ENCODE measurements at regions not wholly inside any gene's neighbourhood (a gene's known extent, or its start where the extent isn't known, plus 50 kb on each side); places are given as distances from the start of the nearest gene placed in this dataset.
"Not testable (repeated sequence)": the region's sequence is repeated elsewhere in the genome, so short reads cannot be mapped to it uniquely, and the experiment has no call there.

DNA sequence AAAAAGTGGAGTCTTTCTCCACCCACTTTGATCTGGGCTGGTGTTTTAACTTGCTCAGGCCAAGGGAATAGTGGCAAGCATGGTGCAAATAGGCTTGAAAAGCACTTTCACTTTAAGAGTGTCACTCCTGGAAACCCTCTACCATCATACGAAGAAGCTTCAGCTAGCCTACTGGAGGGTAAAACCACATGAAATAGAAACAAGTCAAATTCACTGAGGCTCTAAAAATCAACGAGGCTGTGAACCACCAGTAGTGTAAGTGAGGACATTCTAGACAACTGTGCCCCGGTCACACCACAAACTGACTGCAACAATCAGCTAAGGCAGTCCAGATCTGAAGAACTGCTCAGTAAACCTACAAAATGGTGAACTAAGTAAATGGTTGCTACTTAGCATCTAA lies 2366.3 kb upstream of the C9orf72 start:
- no peak for DNase-seq

DNA sequence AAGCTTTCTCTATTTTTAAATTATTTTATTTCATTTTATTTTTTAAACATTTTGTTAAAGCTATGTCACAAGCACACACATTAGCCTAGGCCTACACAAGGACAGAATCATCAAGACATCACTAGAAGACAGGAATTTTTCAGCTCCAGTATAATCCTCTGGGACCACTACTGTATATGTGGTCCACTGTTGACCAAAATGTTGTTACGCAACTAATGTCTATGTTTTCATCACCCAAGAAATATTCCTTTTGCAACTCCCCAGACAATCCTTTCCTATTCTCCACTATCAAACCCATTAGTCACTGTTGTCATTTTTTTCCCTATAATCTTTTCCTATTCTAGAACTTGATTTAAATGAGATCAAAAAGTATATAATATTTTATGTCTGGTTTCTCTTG lies 2371.7 kb upstream of the C9orf72 start:
- DNase-seq = no peak

DNA sequence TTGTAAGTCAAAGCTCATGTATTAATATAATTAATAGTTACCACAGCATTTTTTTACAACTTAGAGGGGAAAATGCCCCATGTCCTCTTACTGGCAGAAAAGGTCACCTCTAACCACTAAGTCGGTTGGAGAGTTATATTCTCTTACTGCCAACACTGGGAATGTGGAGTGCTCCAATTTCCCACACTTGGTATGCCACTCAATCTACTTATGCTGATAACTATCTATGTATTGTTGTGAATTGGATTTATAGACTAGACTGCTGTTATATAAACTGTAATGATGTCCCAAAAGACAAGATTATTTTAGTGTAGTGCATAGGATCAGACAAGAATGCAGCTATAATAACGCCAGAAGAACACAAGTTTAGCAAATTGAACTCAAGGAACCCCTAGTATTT lies 2385.2 kb upstream of the C9orf72 start:
- no peak for DNase-seq

DNA sequence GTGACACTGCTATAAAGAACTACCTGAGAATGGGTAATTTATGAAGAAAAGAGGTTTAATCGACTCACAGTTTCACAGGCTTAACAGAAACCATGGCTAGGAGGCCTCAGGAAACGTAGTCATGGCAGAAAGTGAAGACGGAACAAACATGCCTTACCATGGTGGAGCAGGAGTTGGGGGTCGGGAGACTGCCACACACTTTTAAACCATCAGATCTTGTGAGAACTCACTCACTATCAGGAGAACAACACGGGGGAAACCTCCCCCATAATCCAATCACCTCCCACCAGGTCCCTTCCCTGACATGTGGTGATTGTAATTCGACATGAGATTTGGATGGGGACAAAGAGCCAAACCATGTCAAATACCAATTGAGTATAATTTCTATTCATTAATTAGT lies 2392.6 kb upstream of the C9orf72 start:
- DNase-seq = no peak

- DNase-seq = no peak
Observed at GRCh38 chr9:29966247-29966646, 2393.0 kb upstream of the C9orf72 start.

GRCh38 chr9:29968831-29969230 lies 2395.6 kb upstream of the C9orf72 start:
- no peak for DNase-seq

GRCh38 chr9:29969408-29969807 lies 2396.1 kb upstream of the C9orf72 start:
- no peak for DNase-seq

DNA sequence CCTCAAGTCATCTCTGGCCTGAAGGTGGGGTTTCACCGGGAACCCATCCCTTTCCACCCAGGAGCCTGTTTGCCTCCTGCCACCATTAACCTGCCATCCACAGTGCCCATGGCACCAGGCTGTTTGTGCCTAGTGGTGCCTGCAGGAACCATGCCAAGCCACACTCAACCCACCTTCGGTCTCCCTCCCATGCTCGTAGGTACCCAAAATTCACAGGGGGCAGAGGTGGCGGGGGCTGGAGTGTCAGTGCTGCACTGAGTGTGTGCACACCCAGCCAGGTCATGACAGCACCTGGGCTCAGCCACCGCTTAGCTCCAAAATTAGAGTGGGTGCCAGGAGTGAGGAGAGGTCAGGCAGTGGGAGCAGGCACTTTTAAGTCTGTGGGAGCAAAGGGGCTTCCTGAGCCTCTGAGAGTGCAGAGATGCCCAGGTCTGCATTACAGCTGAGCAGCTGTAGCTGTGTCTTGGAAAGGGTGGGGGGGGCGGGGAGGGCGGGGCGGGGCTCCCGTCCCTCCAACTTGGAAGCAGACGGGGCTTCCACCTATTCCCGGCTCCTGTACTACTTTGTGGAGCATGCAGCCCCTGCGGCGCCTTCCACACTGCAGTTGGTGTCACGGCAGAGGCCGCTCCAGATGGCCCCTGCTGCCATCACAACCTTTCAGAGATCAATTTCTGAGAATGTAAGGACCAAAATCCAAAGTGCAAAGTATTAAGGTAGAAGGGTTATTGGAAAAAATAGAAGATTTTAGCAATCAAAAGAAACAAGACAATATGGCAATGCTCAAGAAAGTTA lies 2396.8 kb upstream of the C9orf72 start:
- no peak for DNase-seq

DNA sequence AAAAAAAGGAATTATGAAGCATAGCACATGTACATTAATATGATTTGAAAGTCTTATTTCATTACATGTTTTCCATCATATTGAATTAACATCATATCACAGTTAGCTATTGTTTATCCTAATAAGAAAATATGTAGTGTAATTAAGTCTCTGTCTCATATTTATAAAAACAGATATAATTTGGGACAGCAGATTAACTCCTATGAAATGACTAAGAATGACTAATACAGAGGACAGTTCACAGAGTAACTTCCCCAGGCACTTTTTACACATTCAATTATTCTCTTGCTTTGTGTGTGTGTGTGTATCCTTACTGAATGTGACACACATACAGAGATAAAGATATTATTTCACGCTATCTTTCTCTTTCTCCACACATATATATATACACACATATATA lies 2400.9 kb upstream of the C9orf72 start:
- no peak for DNase-seq

DNA sequence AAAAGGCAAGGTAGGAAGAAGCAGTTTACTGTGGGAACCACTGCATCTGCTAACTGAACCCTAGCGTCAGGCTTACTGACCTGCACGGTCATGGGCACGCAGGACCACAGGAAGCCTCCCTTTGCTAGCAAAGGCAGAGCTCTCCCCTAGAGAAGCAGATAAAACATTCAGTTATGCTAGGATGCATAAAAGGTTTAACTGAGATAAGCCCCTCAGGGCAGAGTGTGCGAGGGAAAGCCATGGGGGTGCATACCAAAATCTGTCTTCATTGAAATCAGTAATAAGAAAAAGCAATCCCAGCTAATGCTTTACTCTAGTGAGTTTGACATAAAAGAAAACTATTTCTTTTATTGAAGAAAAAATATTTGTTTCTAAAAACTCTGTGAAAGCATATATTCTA lies 2403.7 kb upstream of the C9orf72 start:
- DNase-seq = no peak

GRCh38 chr9:29981013-29981412 lies 2403.4 kb upstream of the ACO1 start:
- no peak for DNase-seq

- DNase-seq = no peak
Observed at GRCh38 chr9:29999645-30000044, 2384.8 kb upstream of the ACO1 start.

DNA sequence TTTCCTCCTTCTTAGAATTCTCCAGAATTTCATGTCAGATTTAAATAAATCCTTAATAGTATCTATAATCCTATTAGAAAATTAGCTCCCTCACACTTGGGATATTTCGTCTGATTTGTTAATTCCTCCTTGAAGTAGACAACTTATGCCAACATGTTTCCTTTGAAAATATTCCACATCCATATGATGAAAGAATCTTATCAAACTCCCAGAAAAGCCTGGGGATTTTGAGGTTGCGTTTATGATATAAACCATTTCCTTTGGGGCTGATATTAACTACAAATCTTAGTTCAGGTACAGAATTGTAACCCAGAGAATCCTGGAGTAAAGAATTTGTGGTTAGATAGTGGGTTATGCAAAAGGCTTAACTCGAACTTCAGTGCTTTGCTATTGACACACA lies 2373.8 kb upstream of the ACO1 start:
- no peak for DNase-seq

DNA sequence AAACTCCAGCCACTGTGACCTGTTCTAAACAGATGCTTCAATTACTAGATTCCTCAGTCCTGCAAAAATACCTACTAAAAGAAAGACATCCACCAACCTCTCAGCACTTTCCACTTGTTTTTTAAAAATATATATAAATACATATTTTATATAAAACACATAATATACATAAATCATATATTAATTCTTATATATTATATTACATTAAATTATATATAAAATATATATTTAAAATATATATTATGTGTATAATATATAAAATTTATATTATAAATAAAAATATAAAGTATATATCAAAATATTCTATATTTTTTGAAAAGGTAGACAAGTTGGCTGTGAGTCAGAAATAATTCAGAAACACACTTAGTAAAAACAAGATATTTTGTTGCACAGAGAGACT lies 2371.8 kb upstream of the ACO1 start:
- no peak for DNase-seq

GRCh38 chr9:30015073-30015472 lies 2369.4 kb upstream of the ACO1 start:
- no peak for DNase-seq

DNA sequence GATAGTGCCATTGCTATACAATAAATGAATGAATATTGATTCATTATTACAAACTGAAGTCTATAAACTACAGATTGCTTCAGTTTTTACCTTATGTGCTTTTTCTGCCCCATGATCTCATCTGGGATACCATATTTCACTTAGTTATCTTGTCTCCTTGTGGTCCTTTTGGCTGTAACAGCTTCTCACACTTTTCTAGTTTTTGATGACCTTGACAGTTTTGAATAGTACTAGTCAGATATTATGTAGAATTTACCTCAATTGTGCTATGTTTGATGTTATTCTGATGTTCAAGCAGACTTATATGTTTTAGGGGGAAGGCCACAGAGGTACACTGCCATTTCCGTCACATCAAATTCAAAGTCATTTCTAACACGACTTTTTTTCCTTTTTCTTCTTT lies 2364.3 kb upstream of the ACO1 start:
- DNase-seq = no peak

DNA sequence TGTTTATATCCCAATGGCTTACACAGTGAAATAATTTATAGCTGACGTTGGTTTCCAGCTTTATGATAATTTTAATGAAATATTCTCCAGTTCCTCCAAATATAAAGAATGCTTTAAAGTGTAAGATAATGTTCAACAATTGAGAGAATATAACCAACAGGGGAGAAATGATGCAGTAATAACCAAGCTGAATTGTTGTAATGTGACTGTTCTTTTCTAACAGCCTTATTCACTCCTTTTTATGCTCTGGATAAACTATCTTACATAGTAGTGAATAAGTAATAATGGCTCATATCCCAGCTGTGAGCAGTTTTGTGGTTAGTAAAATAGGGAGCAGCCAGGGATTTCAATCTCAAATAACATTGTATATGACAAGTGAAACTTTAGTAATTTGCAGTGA lies 2348.7 kb upstream of the ACO1 start:
- no peak for DNase-seq

DNA sequence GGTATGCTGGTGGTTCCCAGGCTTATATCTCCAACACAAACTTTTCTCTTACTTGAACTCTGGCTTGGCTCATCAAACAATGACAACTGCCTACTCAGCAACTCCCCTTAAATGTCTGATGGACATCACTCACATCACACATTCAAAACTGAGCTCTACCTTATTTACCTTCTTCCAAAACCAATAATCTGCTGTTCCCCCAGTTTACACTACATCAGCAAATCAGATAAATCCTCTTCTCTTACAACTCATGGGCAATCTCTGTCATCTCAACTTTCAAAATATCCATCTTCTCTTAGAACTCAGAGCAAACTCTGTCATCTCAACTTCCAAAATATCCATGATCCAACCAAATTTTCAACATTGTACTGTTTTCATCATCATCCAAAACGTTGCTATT lies 2347.9 kb upstream of the ACO1 start:
- no peak for DNase-seq

GRCh38 chr9:30039712-30040111 lies 2344.7 kb upstream of the ACO1 start:
- DNase-seq = no peak

DNA sequence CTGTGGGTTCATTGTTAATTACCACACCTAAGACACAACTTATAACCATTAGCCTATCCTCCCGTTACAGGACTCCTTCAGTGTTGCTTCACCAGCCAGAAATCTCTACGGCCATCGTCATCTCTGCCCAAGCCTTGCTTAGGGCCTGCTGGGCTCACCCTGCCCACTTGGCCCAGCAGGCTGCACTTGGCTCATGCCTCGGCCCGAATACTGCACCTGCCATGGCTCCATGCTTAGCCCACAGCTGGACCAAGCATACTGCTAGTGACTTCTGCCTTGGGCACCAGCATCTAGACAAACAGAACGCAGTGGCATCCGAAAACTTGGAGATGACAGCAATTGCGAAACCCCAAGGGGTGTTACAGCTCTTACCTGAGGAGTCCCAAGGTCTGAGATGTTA lies 2336.0 kb upstream of the ACO1 start:
- no peak for DNase-seq

DNA sequence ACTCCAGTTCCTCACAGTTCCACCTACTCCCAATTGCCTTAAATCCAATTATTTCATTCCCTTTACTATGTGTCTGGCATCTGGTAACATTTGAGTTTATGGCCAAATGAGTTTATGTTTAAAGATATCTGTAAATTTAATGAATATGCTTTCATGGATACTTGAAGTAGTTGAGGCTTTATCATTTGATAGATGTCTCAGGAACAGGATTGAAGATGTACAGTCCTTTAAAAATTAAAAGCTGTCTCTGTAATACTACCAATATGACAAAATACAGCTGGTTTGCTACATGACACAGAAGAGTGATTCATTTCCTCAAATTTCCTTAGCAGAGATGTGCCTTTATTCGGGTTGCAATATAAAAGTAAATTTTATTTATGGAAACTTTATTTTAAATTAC lies 2326.0 kb upstream of the ACO1 start:
- no peak for DNase-seq

GRCh38 chr9:30060976-30061375 lies 2323.5 kb upstream of the ACO1 start:
- DNase-seq = no peak

DNA sequence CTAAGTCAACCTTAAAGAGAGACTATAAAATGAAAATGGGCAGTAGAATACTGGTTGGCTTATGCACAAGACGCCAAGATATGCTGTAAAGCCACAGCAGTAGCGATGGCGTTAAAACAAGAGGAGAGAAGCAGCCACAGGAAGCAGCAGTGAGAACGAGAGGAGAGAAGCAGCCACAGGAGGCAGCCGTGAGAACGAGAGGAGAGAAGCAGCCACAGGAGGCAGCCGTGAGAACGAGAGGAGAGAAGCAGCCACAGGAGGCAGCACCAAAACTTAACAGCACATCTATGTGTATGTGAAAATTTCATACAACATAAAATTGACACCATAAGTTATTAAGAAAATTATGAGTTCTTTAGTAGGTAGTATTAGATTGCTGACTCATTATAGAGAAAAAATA lies 2318.6 kb upstream of the ACO1 start:
- no peak for DNase-seq

GRCh38 chr9:30069236-30069635 lies 2315.2 kb upstream of the ACO1 start:
- DNase-seq = not testable (repeated sequence)

- DNase-seq = no peak
Observed at GRCh38 chr9:30075022-30075421, 2309.4 kb upstream of the ACO1 start.

All from CD4-positive, alpha-beta T cell treated with Interferon gamma for 1 hour (primary cell).